IMR-90 (cell line): ENCODE measurements at regions not wholly inside any gene's neighbourhood (a gene's known extent, or its start where the extent isn't known, plus 50 kb on each side); places are given as distances from the start of the nearest gene placed in this dataset.

Experiments used
- ATAC-seq: fragments of 200-7000 bp; cut with Tn5 transposase; 2 replicates; pipeline ENCODE4 v1.9.1; 2020; ENCODE audit warnings: low read depth, mild to moderate bottlenecking, moderate library complexity
- BruUV-seq: library from RNA; stranded (reverse); fragments of 400-500 nt; replicated peaks from 2 replicates; lab custom pipeline; 2021; lab: Mats Ljungman, UMichigan
- CTCF ChIA-PET: fragments of 300-600 bp; formaldehyde crosslinking; extraction: SDS; loops from one replicate; lab custom pipeline; 2021; ENCODE audit warnings: antibody characterized with exemption; lab: Yijun Ruan, JAX
- POLR2A ChIA-PET: fragments of 300-600 bp; sonication (Branson Sonifier 250); formaldehyde crosslinking; loops from one replicate; lab custom pipeline; 2022; ENCODE audit warnings: antibody characterized with exemption; ENCODE audit not compliant: unreplicated experiment; lab: Charles Lee
- DNase-seq: peaks from one replicate; pipeline ENCODE4 v3.0.0; 2013
- H2AFZ ChIP-seq: replicated peaks from 2 replicates; pipeline ENCODE3; 2013; ENCODE audit warnings: low read length, mild to moderate bottlenecking; ENCODE audit not compliant: poor library complexity
- H2AK5ac ChIP-seq: 2 replicates; pipeline ENCODE4 v1.6.1; 2013; ENCODE audit warnings: low read depth, low read length, inconsistent platforms
- H2AK9ac ChIP-seq: replicated peaks from 2 replicates; pipeline ENCODE3; 2013; ENCODE audit warnings: mild to moderate bottlenecking, low read depth, low read length, moderate library complexity; ENCODE audit not compliant: poor library complexity
- H2BK120ac ChIP-seq: 2 replicates; pipeline ENCODE4 v1.6.1; 2013; ENCODE audit warnings: low read depth, low read length, inconsistent platforms
- H2BK15ac ChIP-seq: 3 replicates; pipeline ENCODE4 v1.6.1; 2013; ENCODE audit warnings: low read depth, low read length, inconsistent platforms
- H2BK20ac ChIP-seq: 2 replicates; pipeline ENCODE4 v1.6.1; 2013; ENCODE audit warnings: low read depth, mild to moderate bottlenecking, inconsistent platforms, low read length, moderate library complexity
- H2BK5ac ChIP-seq: 2 replicates; pipeline ENCODE4 v1.6.1; 2013; ENCODE audit warnings: mild to moderate bottlenecking, low read depth, low read length, inconsistent platforms; ENCODE audit not compliant: poor library complexity, severe bottlenecking
- H3K14ac ChIP-seq: replicated peaks from 2 replicates; pipeline ENCODE4 v1.6.1; 2013; ENCODE audit warnings: low read depth, low read length, inconsistent platforms
- H3K18ac ChIP-seq: 2 replicates; pipeline ENCODE4 v1.6.1; 2013; ENCODE audit warnings: low read depth, low read length, control low read depth
- H3K23ac ChIP-seq: 2 replicates; pipeline ENCODE4 v1.6.1; 2013; ENCODE audit warnings: low read depth, low read length, inconsistent platforms
- H3K27ac ChIP-seq: 2 replicates; pipeline ENCODE4 v1.5.1; 2013; ENCODE audit warnings: mild to moderate bottlenecking, control low read depth, low read length; ENCODE audit not compliant: insufficient read depth
- H3K27me3 ChIP-seq: 2 replicates; pipeline ENCODE4 v1.6.1; 2013; ENCODE audit warnings: low read length; ENCODE audit not compliant: control insufficient read depth, insufficient read depth
- H3K36me3 ChIP-seq: 2 replicates; pipeline ENCODE4 v1.6.1; 2013; ENCODE audit warnings: low read length, mixed read lengths; ENCODE audit not compliant: control insufficient read depth, insufficient read depth
- H3K4ac ChIP-seq: 2 replicates; pipeline ENCODE4 v1.6.1; 2013; ENCODE audit warnings: low read depth, low read length, inconsistent platforms
- H3K4me1 ChIP-seq: 2 replicates; pipeline ENCODE4 v1.6.1; 2013; ENCODE audit warnings: low read length, mixed read lengths; ENCODE audit not compliant: control insufficient read depth, insufficient read depth
- H3K4me2 ChIP-seq: 2 replicates; pipeline ENCODE4 v1.6.1; 2013; ENCODE audit warnings: low read depth, mild to moderate bottlenecking, control low read depth, low read length, moderate library complexity
- H3K4me3 ChIP-seq: 2 replicates; pipeline ENCODE4 v1.5.1; 2013; ENCODE audit warnings: low read depth, mild to moderate bottlenecking, control low read depth, low read length, moderate library complexity; ENCODE audit not compliant: insufficient read depth
- H3K56ac ChIP-seq: 2 replicates; pipeline ENCODE4 v1.6.1; 2013; ENCODE audit warnings: low read length, inconsistent platforms; ENCODE audit not compliant: insufficient read depth; ENCODE audit errors: extremely low read depth
- H3K79me1 ChIP-seq, 2 experiments: 2 replicates each; pipeline ENCODE4 v1.6.1; 2013; ENCODE audit warnings: low read length in 2 of 2, inconsistent platforms in 1 of 2, low read depth in 1 of 2
- H3K9ac ChIP-seq: 2 replicates; pipeline ENCODE4 v1.6.1; 2013; ENCODE audit warnings: low read depth, low read length, control low read depth
- H3K9me1 ChIP-seq: 2 replicates; pipeline ENCODE4 v1.6.1; 2013; ENCODE audit warnings: low read length, inconsistent platforms; ENCODE audit not compliant: insufficient read depth
- H3K9me3 ChIP-seq: 2 replicates; pipeline ENCODE4 v1.6.1; 2013; ENCODE audit warnings: low read length; ENCODE audit not compliant: control insufficient read depth, insufficient read depth
- H4K20me1 ChIP-seq: 2 replicates; pipeline ENCODE4 v1.6.1; 2013; ENCODE audit warnings: low read length, inconsistent platforms; ENCODE audit not compliant: insufficient read depth
- H4K5ac ChIP-seq: 2 replicates; pipeline ENCODE4 v1.6.1; 2013; ENCODE audit warnings: mild to moderate bottlenecking, low read depth, low read length, control low read depth
- H4K8ac ChIP-seq, 2 experiments: 2 replicates each; pipeline ENCODE4 v1.6.1; 2013; ENCODE audit warnings: low read depth in 2 of 2, low read length in 2 of 2, control low read depth in 1 of 2, inconsistent platforms in 1 of 2
- H4K91ac ChIP-seq: 2 replicates; pipeline ENCODE4 v1.6.1; 2013; ENCODE audit warnings: low read depth, low read length, inconsistent platforms; ENCODE audit not compliant: insufficient read depth
- BHLHE40 ChIP-seq: fragments of 150-350 bp; IDR thresholded peaks from 2 replicates; pipeline ENCODE4 v1.6.1; 2016; ENCODE audit warnings: mild to moderate bottlenecking, low read depth, low read length
- CHD1 ChIP-seq: IDR thresholded peaks from 2 replicates; pipeline ENCODE4 v1.6.1; 2012; ENCODE audit warnings: low read depth, low read length, improper control_type of control experiment
- MXI1 ChIP-seq: IDR thresholded peaks from 2 replicates; pipeline ENCODE4 v1.6.1; 2012; ENCODE audit warnings: low read depth, mild to moderate bottlenecking, low read length, moderate library complexity, borderline replicate concordance
- WGBS, 2 experiments: methylation state at CpG; one replicate each; pipeline versions ENCODE4 v1.1.5 to v1.1.7; 2013; ENCODE audit warnings: missing lambda C conversion rate in 2 of 2; ENCODE audit not compliant: insufficient read length in 1 of 2; ENCODE audit errors: extremely low coverage in 2 of 2; 5-methylcytosine and 5-hydroxymethylcytosine counted together
- dilution Hi-C: fragments of 300-500 bp; cut with HindIII; formaldehyde crosslinking; loops from one replicate; pipeline ENCODE4 v1.14.3; 2018; ENCODE audit warnings: low sequenced_read_pairs; ENCODE audit not compliant: unreplicated experiment
- in situ Hi-C: fragments of 300-500 bp; cut with MboI; formaldehyde crosslinking; loops from 3 replicates; pipeline ENCODE4 v1.14.3; 2019; ENCODE audit warnings: low sequenced_read_pairs, inconsistent platforms, mixed read lengths
- intact Hi-C: fragments of 100-400 bp; cut with micrococcal nuclease; formaldehyde crosslinking; loops from 2 replicates; pipeline ENCODE4 v1.10.0; 2022
- TF ChIP-seq, protein P1 (sequence below): conservative IDR thresholded peaks from 2 replicates; pipeline ENCODE4 v1.5.1; 2012; ENCODE audit warnings: mild to moderate bottlenecking, low read depth, low read length, improper control_type of control experiment

DNA sequence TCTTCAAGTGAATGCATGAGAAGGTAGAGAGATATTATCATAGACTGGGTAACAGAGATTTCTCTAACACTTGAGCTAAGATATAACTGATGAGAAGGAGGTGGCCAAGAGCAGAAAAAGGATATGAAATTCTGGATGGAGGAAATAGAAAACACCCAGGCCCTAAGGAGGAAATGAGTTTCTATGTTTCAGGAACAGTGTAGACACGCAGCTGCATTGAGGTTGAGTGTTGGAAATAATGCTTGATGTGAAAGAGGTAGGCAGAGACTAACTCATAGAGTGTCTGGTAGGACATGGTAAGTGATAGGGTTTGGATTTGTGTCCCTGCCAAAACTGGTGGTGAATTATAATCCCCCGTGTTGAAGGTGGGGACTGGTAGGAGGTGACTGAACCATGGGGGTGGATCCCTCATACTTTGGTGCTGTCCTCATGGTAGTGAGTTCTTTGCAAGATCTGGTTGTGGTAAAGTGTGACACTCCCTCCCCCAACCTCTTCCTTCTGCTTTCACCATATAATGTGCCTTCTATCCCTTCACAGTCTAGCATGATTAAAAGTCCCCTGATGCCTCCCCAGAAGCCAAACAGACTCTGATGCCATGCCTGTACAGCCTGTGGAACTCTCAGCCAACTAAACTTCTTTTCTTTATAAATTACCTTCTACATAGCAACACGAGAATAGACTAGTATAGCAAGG is 787.3 kb downstream of the EDEM1 start:
- Histone ChIP-seq H4K8ac (no peak overlapping the region), H2BK120ac (no peak overlapping the region), H3K18ac (no peak overlapping the region), H2BK5ac (no peak overlapping the region), H4K91ac (no peak overlapping the region), H3K4me2 (no peak overlapping the region), H4K20me1 (no peaks in the 10 kb centered on the region), H3K23ac (no peak overlapping the region), H3K27ac (no peak overlapping the region), H3K36me3 (no peaks in the 10 kb centered on the region), H3K4me3 (no peak overlapping the region), H4K5ac (no peak overlapping the region), H3K56ac (no peak overlapping the region), H2AK5ac (no peak overlapping the region), H2AK9ac (no peak overlapping the region), H3K9me3 (peaks cover 5% of the 10 kb centered on the region; the same call in 1 of the 2 replicates), H2AFZ (no peak overlapping the region), H2BK20ac (no peak overlapping the region), H3K4ac (no peak overlapping the region), H3K9ac (no peak overlapping the region), H3K79me1 (no peaks in the 10 kb centered on the region), H3K27me3 (no peaks in the 10 kb centered on the region), H2BK15ac (no peak overlapping the region), H3K14ac (no peak overlapping the region), H3K9me1 (no peaks in the 10 kb centered on the region), H3K4me1 (no peaks in the 10 kb centered on the region)
- ATAC-seq (no peak), DNase-seq (no peak)
- in situ Hi-C loops (no loop called here), dilution Hi-C loops (no loop called here), intact Hi-C loops (no loop called here)
- POLR2A ChIA-PET: no interaction called here
- TF ChIP-seq CHD1 (no peak), BHLHE40 (no peak), MXI1 (no peak)
- TF ChIP-seq, protein P1, sequence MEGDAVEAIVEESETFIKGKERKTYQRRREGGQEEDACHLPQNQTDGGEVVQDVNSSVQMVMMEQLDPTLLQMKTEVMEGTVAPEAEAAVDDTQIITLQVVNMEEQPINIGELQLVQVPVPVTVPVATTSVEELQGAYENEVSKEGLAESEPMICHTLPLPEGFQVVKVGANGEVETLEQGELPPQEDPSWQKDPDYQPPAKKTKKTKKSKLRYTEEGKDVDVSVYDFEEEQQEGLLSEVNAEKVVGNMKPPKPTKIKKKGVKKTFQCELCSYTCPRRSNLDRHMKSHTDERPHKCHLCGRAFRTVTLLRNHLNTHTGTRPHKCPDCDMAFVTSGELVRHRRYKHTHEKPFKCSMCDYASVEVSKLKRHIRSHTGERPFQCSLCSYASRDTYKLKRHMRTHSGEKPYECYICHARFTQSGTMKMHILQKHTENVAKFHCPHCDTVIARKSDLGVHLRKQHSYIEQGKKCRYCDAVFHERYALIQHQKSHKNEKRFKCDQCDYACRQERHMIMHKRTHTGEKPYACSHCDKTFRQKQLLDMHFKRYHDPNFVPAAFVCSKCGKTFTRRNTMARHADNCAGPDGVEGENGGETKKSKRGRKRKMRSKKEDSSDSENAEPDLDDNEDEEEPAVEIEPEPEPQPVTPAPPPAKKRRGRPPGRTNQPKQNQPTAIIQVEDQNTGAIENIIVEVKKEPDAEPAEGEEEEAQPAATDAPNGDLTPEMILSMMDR: no peak
- CTCF ChIA-PET: no interaction called here
- BruUV-seq: no TSS peak
- WGBS, 2 experiments: 13% methylated on average over 1 of the region's 3 CpGs; no CpG with 5 or more reads in 1 of the 2 experiments
